B cell (primary cell): ENCODE measurements at regions not wholly inside any gene's neighbourhood (a gene's known extent, or its start where the extent isn't known, plus 50 kb on each side); places are given as distances from the start of the nearest gene placed in this dataset.

ENCODE experiments used
- EZH2 ChIP-seq: IDR thresholded peaks from 2 replicates; pipeline ENCODE4 v1.6.1; 2012; ENCODE audit warnings: borderline replicate concordance, low read depth, mild to moderate bottlenecking, moderate library complexity, low read length; ENCODE audit not compliant: insufficient read depth, poor library complexity, severe bottlenecking
- TF ChIP-seq, protein P1 (sequence below): fragments of 200-600 bp; IDR thresholded peaks from one replicate; pipeline ENCODE4 v1.8.0; 2022; ENCODE audit warnings: antibody characterized with exemption, mild to moderate bottlenecking

DNA sequence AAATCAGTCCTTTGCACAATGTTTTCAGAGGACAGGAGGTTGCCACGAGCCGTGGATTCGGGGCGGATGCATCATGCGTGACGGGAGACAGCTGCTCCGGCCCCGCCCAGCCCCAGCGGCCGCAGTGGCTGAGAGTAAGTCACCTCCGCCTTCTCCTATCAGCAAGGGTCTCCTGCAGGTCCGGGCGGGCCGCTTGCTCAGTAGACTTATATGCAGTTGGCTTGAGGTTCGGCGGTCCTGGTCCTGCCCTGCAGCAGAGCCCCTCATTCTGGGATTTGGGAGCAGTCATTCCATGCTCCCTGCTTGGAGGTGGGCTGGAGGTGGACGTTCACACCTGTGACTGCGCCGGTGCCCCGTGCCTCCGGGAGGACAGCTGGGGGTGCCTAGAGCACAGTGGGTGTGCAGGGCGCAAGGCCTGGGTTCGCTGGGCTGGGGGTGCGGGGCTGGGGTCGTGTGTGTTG lies 86.3 kb upstream of the ADRA2C start:
- TF ChIP-seq, protein P1, sequence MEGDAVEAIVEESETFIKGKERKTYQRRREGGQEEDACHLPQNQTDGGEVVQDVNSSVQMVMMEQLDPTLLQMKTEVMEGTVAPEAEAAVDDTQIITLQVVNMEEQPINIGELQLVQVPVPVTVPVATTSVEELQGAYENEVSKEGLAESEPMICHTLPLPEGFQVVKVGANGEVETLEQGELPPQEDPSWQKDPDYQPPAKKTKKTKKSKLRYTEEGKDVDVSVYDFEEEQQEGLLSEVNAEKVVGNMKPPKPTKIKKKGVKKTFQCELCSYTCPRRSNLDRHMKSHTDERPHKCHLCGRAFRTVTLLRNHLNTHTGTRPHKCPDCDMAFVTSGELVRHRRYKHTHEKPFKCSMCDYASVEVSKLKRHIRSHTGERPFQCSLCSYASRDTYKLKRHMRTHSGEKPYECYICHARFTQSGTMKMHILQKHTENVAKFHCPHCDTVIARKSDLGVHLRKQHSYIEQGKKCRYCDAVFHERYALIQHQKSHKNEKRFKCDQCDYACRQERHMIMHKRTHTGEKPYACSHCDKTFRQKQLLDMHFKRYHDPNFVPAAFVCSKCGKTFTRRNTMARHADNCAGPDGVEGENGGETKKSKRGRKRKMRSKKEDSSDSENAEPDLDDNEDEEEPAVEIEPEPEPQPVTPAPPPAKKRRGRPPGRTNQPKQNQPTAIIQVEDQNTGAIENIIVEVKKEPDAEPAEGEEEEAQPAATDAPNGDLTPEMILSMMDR = no peak
- TF ChIP-seq EZH2 = no peak
